ENCODE measurements at regions not wholly inside any gene's neighbourhood (a gene's known extent, or its start where the extent isn't known, plus 50 kb on each side); places are given as distances from the start of the nearest gene placed in this dataset.
A peak's percentile ranks its signal among the peaks of the same experiment; 100 is the strongest.

DNA sequence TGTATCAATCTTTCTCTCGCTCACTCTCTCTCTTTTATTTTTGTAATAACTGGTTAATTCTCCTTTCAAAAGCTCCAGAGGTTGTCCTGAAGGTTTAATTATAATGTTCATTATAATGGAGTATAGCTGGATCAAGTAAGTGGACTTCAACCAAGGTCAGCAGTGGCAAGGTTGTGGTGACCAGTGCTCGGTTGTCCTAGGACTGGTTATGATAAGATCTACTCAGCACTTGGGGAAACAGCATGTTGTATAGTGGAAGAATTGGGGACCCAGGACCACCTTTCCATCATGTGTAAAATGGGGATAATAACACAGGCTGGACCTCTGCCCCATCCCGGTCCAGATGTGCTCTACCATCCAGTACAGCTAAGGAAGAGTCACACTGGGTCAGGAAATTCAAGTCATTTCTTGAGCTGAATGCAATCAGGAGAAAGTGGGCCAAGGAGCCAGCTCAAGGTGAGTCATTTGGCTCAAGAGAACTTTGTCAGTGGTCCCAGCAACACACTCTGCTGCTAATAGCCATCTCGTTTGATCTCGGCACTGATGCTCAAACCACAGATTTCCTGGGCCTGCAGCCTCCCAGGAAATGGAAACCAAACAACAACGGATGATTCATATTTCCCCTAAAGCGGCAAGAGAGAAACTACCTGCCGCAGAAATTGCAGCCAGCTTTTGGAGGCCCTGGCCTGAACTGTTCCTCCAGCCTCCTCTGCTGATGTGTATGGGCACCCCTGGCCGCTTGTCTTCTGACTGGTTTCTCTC lies 123.6 kb upstream of the RBPJ start:
- H2BK20ac ChIP-seq (ENCODE audit: low read length) = no peak overlapping the region
- H2BK15ac ChIP-seq (ENCODE audit: low read length) = no peak overlapping the region
- H3K9me3 ChIP-seq (ENCODE audit: insufficient read depth in 2 of 2, low read depth in 1 of 2, low read length in 1 of 2) = no peaks in the 10 kb centered on the region
- no peak for DNase-seq (ENCODE audit: low read depth in 1 of 2, low spot score in 2 of 2)
- no peaks in the 10 kb centered on the region for H3K27me3 ChIP-seq (replicated peaks in 1 of 4; ENCODE audit: control insufficient read depth in 3 of 4, extremely low read depth in 1 of 4, insufficient read depth in 3 of 4, low read length in 3 of 4)
- WGBS, 2 experiments (ENCODE audit: extremely low coverage in 1 of 2, insufficient coverage in 1 of 2, insufficient read length in 1 of 2, insufficient replicate concordance in 2 of 2, low coverage in 1 of 2, low lambda C conversion rate in 2 of 2, missing lambda C conversion rate in 1 of 2) = 94% methylated on average over 9 of the region's 9 CpGs; no CpG with 5 or more reads in 1 of the 2 experiments
- H3K27ac ChIP-seq (ENCODE audit: low read depth, low read length) = no peak overlapping the region
- no peaks in the 10 kb centered on the region for H4K20me1 ChIP-seq (replicated peaks in 1 of 2; ENCODE audit: control insufficient read depth in 1 of 2, insufficient read depth in 2 of 2, low read length in 2 of 2)
- no peak overlapping the region for H3K18ac ChIP-seq (ENCODE audit: extremely low read depth, low read length)
- 0 out of 2 replicates have a peak overlapping the region, but pooled peaks have one; percentile 19 for H2AFZ ChIP-seq (ENCODE audit: low read length)
- H3K36me3 ChIP-seq (ENCODE audit: control insufficient read depth in 2 of 4, insufficient read depth in 4 of 4, low read length in 3 of 4) = no peaks in the 10 kb centered on the region
- H3K14ac ChIP-seq (ENCODE audit: insufficient read length) = no peak overlapping the region
- H2BK5ac ChIP-seq (ENCODE audit: low read depth, low read length) = no peak overlapping the region
- no peak overlapping the region for H3K23ac ChIP-seq (ENCODE audit: insufficient read length)
- H4K8ac ChIP-seq (ENCODE audit: extremely low read depth, insufficient read depth, low read length) = no peak overlapping the region
- ChIA-PET CTCF (ENCODE audit: partially characterized antibody) (interaction anchor here (0.8 kb wide), 1 partner anchor 15 kb away, joined by 3 read pairs; no protein-coding TSS in a partner anchor), POLR2A (ENCODE audit: partially characterized antibody) (interaction anchor here (0.6 kb wide), 1 partner anchor 9 kb away, joined by 3 read pairs; no protein-coding TSS in a partner anchor)
- no peaks in the 10 kb centered on the region for H3K79me2 ChIP-seq (ENCODE audit: control insufficient read depth in 1 of 2, insufficient read depth in 2 of 2, low read length in 2 of 2)
- no peak overlapping the region for H3K4me2 ChIP-seq (ENCODE audit: insufficient read depth in 1 of 2, low read depth in 2 of 2, low read length in 2 of 2)
- no peaks in the 10 kb centered on the region for H3K23me2 ChIP-seq (ENCODE audit: low read depth, low read length)
- H4K91ac ChIP-seq (replicated peaks; ENCODE audit: insufficient read length, low read length) = no peak overlapping the region
- no peaks in the 10 kb centered on the region for H3K79me1 ChIP-seq (ENCODE audit: low read depth, low read length)
- no peak overlapping the region for H2BK120ac ChIP-seq (replicated peaks; ENCODE audit: low read depth, low read length)
- H3K56ac ChIP-seq (replicated peaks; ENCODE audit: insufficient read length, low read depth, low read length) = no peak overlapping the region
- no peak overlapping the region for H4K5ac ChIP-seq (ENCODE audit: insufficient read length, low read depth, low read length)
- FAIRE-seq = no peak
- no peak overlapping the region for H3K9ac ChIP-seq (replicated peaks in 1 of 4; ENCODE audit: extremely low read depth in 1 of 4, low read depth in 3 of 4, low read length in 3 of 4)
- no peak overlapping the region for H2BK12ac ChIP-seq (ENCODE audit: low read depth, low read length)
- H2AK5ac ChIP-seq (ENCODE audit: low read depth, low read length) = no peak overlapping the region
- no peaks in the 10 kb centered on the region for H3K4me1 ChIP-seq (replicated peaks in 1 of 4; ENCODE audit: control insufficient read depth in 3 of 4, insufficient read depth in 4 of 4, low read length in 3 of 4)
- no peak overlapping the region for H3K4me3 ChIP-seq (ENCODE audit: extremely low read depth in 1 of 4, insufficient read depth in 2 of 4, low read depth in 3 of 4, low read length in 4 of 4)
- H3K4ac ChIP-seq (replicated peaks; ENCODE audit: insufficient read length, low read depth, low read length) = no peak overlapping the region
- no peak for TF ChIP-seq CBX8 (IDR thresholded peaks at IDR 0.05; ENCODE audit: borderline replicate concordance, low read depth, low read length)

Data from H1 (cell line).